ENCODE measurements at regions not wholly inside any gene's neighbourhood (a gene's known extent, or its start where the extent isn't known, plus 50 kb on each side); places are given as distances from the start of the nearest gene placed in this dataset.

GRCh38 chr4:60884587-60884986 lies 315.5 kb upstream of the ADGRL3 start:
- H3K4me1 Mint-ChIP-seq, result no peaks in the 10 kb centered on the region
- no peak for DNase-seq
- no peak overlapping the region for H3K4me3 Mint-ChIP-seq
- H3K36me3 ChIP-seq (ENCODE audit: insufficient read depth, low read length), result no peaks in the 10 kb centered on the region
- H3K4me1 ChIP-seq (ENCODE audit: insufficient read depth, low read length), result no peaks in the 10 kb centered on the region
- no peaks in the 10 kb centered on the region for H3K36me3 Mint-ChIP-seq
- no peak overlapping the region for H3K4me3 ChIP-seq (ENCODE audit: low read length)
- no peaks in the 10 kb centered on the region for H3K9me3 ChIP-seq (ENCODE audit: low read length)
- no peak overlapping the region for H3K27ac Mint-ChIP-seq
- peaks cover 8 to 39% (median 19%) of the 10 kb centered on the region in 5 donors for H3K9me3 Mint-ChIP-seq
- no peaks in the 10 kb centered on the region for H3K27me3 Mint-ChIP-seq
- H3K27me3 ChIP-seq (ENCODE audit: insufficient read depth, low read length, poor library complexity, severe bottlenecking), result no peaks in the 10 kb centered on the region
- ChIA-PET POLR2A (no interaction called here), CTCF (no interaction called here)
- no peak overlapping the region for H3K27ac ChIP-seq (ENCODE audit: low read depth, low read length)

- Histone ChIP-seq H3K9me3 (ENCODE audit: low read length) (no peaks in the 10 kb centered on the region), H3K4me3 (ENCODE audit: low read length) (no peak overlapping the region), H3K36me3 (ENCODE audit: insufficient read depth, low read length) (no peaks in the 10 kb centered on the region), H3K4me1 (ENCODE audit: insufficient read depth, low read length) (no peaks in the 10 kb centered on the region), H3K27ac (ENCODE audit: low read depth, low read length) (no peak overlapping the region), H3K27me3 (ENCODE audit: insufficient read depth, low read length, poor library complexity, severe bottlenecking) (no peaks in the 10 kb centered on the region)
- peaks cover 11 to 39% (median 18%) of the 10 kb centered on the region in 5 donors for H3K9me3 Mint-ChIP-seq
- no peaks in the 10 kb centered on the region for H3K4me1 Mint-ChIP-seq
- no peaks in the 10 kb centered on the region for H3K36me3 Mint-ChIP-seq
- DNase-seq, result no peak
- no peak overlapping the region for H3K4me3 Mint-ChIP-seq
- no peak overlapping the region for H3K27ac Mint-ChIP-seq
- H3K27me3 Mint-ChIP-seq, result no peaks in the 10 kb centered on the region
- ChIA-PET CTCF (no interaction called here), POLR2A (no interaction called here)
Observed at GRCh38 chr4:60885011-60885410, 315.1 kb upstream of the ADGRL3 start.

GRCh38 chr4:60890743-60891142 lies 309.4 kb upstream of the ADGRL3 start:
- no peak overlapping the region for H3K27ac Mint-ChIP-seq
- H3K4me3 Mint-ChIP-seq, result no peak overlapping the region
- CTCF ChIA-PET, result no interaction called here
- H3K4me3 ChIP-seq (ENCODE audit: low read length), result no peak overlapping the region
- no peaks in the 10 kb centered on the region for H3K9me3 ChIP-seq (ENCODE audit: low read length)
- no peaks in the 10 kb centered on the region for H3K4me1 ChIP-seq (ENCODE audit: insufficient read depth, low read length)
- no peaks in the 10 kb centered on the region for H3K36me3 Mint-ChIP-seq
- H3K36me3 ChIP-seq (ENCODE audit: insufficient read depth, low read length), result no peaks in the 10 kb centered on the region
- H3K27ac ChIP-seq (ENCODE audit: low read depth, low read length), result no peak overlapping the region
- no peaks in the 10 kb centered on the region for H3K27me3 ChIP-seq (ENCODE audit: insufficient read depth, low read length, poor library complexity, severe bottlenecking)
- no peaks in the 10 kb centered on the region for H3K27me3 Mint-ChIP-seq
- DNase-seq, result no peak
- POLR2A ChIA-PET, result no interaction called here
- H3K9me3 Mint-ChIP-seq, result peaks cover 9 to 36% (median 23%) of the 10 kb centered on the region in 5 donors
- H3K4me1 Mint-ChIP-seq, result no peaks in the 10 kb centered on the region

- no peaks in the 10 kb centered on the region for H3K27me3 ChIP-seq (ENCODE audit: insufficient read depth, low read length, poor library complexity, severe bottlenecking)
- no peak overlapping the region for H3K27ac ChIP-seq (ENCODE audit: low read depth, low read length)
- ChIA-PET CTCF (no interaction called here), POLR2A (no interaction called here)
- no peak overlapping the region for H3K27ac Mint-ChIP-seq
- no peak for DNase-seq
- no peaks in the 10 kb centered on the region for H3K27me3 Mint-ChIP-seq
- H3K4me3 ChIP-seq (ENCODE audit: low read length), result no peak overlapping the region
- H3K4me1 ChIP-seq (ENCODE audit: insufficient read depth, low read length), result no peaks in the 10 kb centered on the region
- H3K9me3 Mint-ChIP-seq, result peaks cover 9 to 40% (median 23%) of the 10 kb centered on the region in 5 donors
- no peak overlapping the region for H3K4me3 Mint-ChIP-seq
- no peaks in the 10 kb centered on the region for H3K36me3 Mint-ChIP-seq
- no peaks in the 10 kb centered on the region for H3K4me1 Mint-ChIP-seq
- H3K36me3 ChIP-seq (ENCODE audit: insufficient read depth, low read length), result no peaks in the 10 kb centered on the region
- no peaks in the 10 kb centered on the region for H3K9me3 ChIP-seq (ENCODE audit: low read length)
Observed at GRCh38 chr4:60891947-60892346, 308.2 kb upstream of the ADGRL3 start.

GRCh38 chr4:60897415-60897814 lies 302.7 kb upstream of the ADGRL3 start:
- no peak overlapping the region for H3K4me3 ChIP-seq (ENCODE audit: low read length)
- H3K9me3 ChIP-seq (ENCODE audit: low read length), result no peaks in the 10 kb centered on the region
- Mint-ChIP-seq H3K4me1 (no peaks in the 10 kb centered on the region), H3K36me3 (no peaks in the 10 kb centered on the region), H3K27me3 (no peaks in the 10 kb centered on the region), H3K4me3 (no peak overlapping the region), H3K27ac (no peak overlapping the region), H3K9me3 (peaks cover 3 to 42% (median 20%) of the 10 kb centered on the region in 5 donors)
- POLR2A ChIA-PET, result no interaction called here
- no peak overlapping the region for H3K27ac ChIP-seq (ENCODE audit: low read depth, low read length)
- H3K4me1 ChIP-seq (ENCODE audit: insufficient read depth, low read length), result no peaks in the 10 kb centered on the region
- CTCF ChIA-PET, result no interaction called here
- no peaks in the 10 kb centered on the region for H3K36me3 ChIP-seq (ENCODE audit: insufficient read depth, low read length)
- H3K27me3 ChIP-seq (ENCODE audit: insufficient read depth, low read length, poor library complexity, severe bottlenecking), result no peaks in the 10 kb centered on the region
- no peak for DNase-seq

- ChIA-PET POLR2A (no interaction called here), CTCF (no interaction called here)
- no peaks in the 10 kb centered on the region for H3K9me3 ChIP-seq (ENCODE audit: low read length)
- Mint-ChIP-seq H3K27ac (no peak overlapping the region), H3K4me1 (no peaks in the 10 kb centered on the region), H3K36me3 (no peaks in the 10 kb centered on the region), H3K4me3 (no peak overlapping the region), H3K27me3 (no peaks in the 10 kb centered on the region), H3K9me3 (peaks cover 12 to 18% (median 15%) of the 10 kb centered on the region in 5 donors)
- H3K27ac ChIP-seq (ENCODE audit: low read depth, low read length), result no peak overlapping the region
- H3K27me3 ChIP-seq (ENCODE audit: insufficient read depth, low read length, poor library complexity, severe bottlenecking), result no peaks in the 10 kb centered on the region
- no peaks in the 10 kb centered on the region for H3K4me1 ChIP-seq (ENCODE audit: insufficient read depth, low read length)
- DNase-seq, result no peak
- no peaks in the 10 kb centered on the region for H3K36me3 ChIP-seq (ENCODE audit: insufficient read depth, low read length)
- H3K4me3 ChIP-seq (ENCODE audit: low read length), result no peak overlapping the region
Observed at GRCh38 chr4:60905162-60905561, 295.0 kb upstream of the ADGRL3 start.

GRCh38 chr4:60911127-60911526 lies 289.0 kb upstream of the ADGRL3 start:
- H3K27ac ChIP-seq (ENCODE audit: low read depth, low read length), result no peak overlapping the region
- DNase-seq, result no peak
- Mint-ChIP-seq H3K4me1 (no peaks in the 10 kb centered on the region), H3K9me3 (peaks cover 3 to 24% (median 12%) of the 10 kb centered on the region in 5 donors), H3K27me3 (no peaks in the 10 kb centered on the region), H3K27ac (no peak overlapping the region), H3K36me3 (no peaks in the 10 kb centered on the region), H3K4me3 (no peak overlapping the region)
- CTCF ChIA-PET, result no interaction called here
- H3K36me3 ChIP-seq (ENCODE audit: insufficient read depth, low read length), result no peaks in the 10 kb centered on the region
- no peaks in the 10 kb centered on the region for H3K9me3 ChIP-seq (ENCODE audit: low read length)
- no peaks in the 10 kb centered on the region for H3K4me1 ChIP-seq (ENCODE audit: insufficient read depth, low read length)
- H3K4me3 ChIP-seq (ENCODE audit: low read length), result no peak overlapping the region
- POLR2A ChIA-PET, result no interaction called here
- H3K27me3 ChIP-seq (ENCODE audit: insufficient read depth, low read length, poor library complexity, severe bottlenecking), result no peaks in the 10 kb centered on the region

GRCh38 chr4:60913002-60913401 lies 287.1 kb upstream of the ADGRL3 start:
- ChIA-PET CTCF (no interaction called here), POLR2A (no interaction called here)
- H3K9me3 ChIP-seq (ENCODE audit: low read length), result no peaks in the 10 kb centered on the region
- Mint-ChIP-seq H3K4me3 (no peak overlapping the region), H3K4me1 (no peaks in the 10 kb centered on the region), H3K9me3 (peaks cover 2 to 24% (median 12%) of the 10 kb centered on the region in 5 donors), H3K27me3 (no peaks in the 10 kb centered on the region), H3K36me3 (no peaks in the 10 kb centered on the region), H3K27ac (no peak overlapping the region)
- no peak overlapping the region for H3K4me3 ChIP-seq (ENCODE audit: low read length)
- H3K36me3 ChIP-seq (ENCODE audit: insufficient read depth, low read length), result no peaks in the 10 kb centered on the region
- no peaks in the 10 kb centered on the region for H3K4me1 ChIP-seq (ENCODE audit: insufficient read depth, low read length)
- H3K27ac ChIP-seq (ENCODE audit: low read depth, low read length), result no peak overlapping the region
- H3K27me3 ChIP-seq (ENCODE audit: insufficient read depth, low read length, poor library complexity, severe bottlenecking), result no peaks in the 10 kb centered on the region
- no peak for DNase-seq

- H3K4me1 Mint-ChIP-seq, result no peaks in the 10 kb centered on the region
- Histone ChIP-seq H3K27ac (ENCODE audit: low read depth, low read length) (no peak overlapping the region), H3K4me1 (ENCODE audit: insufficient read depth, low read length) (no peaks in the 10 kb centered on the region), H3K27me3 (ENCODE audit: insufficient read depth, low read length, poor library complexity, severe bottlenecking) (no peaks in the 10 kb centered on the region), H3K9me3 (ENCODE audit: low read length) (no peaks in the 10 kb centered on the region), H3K36me3 (ENCODE audit: insufficient read depth, low read length) (no peaks in the 10 kb centered on the region), H3K4me3 (ENCODE audit: low read length) (no peak overlapping the region)
- ChIA-PET CTCF (no interaction called here), POLR2A (no interaction called here)
- no peaks in the 10 kb centered on the region for H3K27me3 Mint-ChIP-seq
- H3K4me3 Mint-ChIP-seq, result no peak overlapping the region
- peaks cover 2 to 21% (median 12%) of the 10 kb centered on the region in 5 donors for H3K9me3 Mint-ChIP-seq
- no peak for DNase-seq
- H3K27ac Mint-ChIP-seq, result no peak overlapping the region
- H3K36me3 Mint-ChIP-seq, result no peaks in the 10 kb centered on the region
Observed at GRCh38 chr4:60913671-60914070, 286.5 kb upstream of the ADGRL3 start.

All from CD8-positive, alpha-beta memory T cell (primary cell).